ENCODE measurements at regions not wholly inside any gene's neighbourhood (a gene's known extent, or its start where the extent isn't known, plus 50 kb on each side); places are given as distances from the start of the nearest gene placed in this dataset.

GRCh38 chr10:27433976-27434375 is 70.1 kb upstream of the RAB18 start:
- no peak for DNase-seq (ENCODE audit: extremely low spot score)
- POLR2A ChIA-PET, result no interaction called here
- CTCF ChIA-PET, result interaction anchor here (0.5 kb wide), 1 partner anchor 561 kb away, joined by 4 read pairs; no protein-coding TSS in a partner anchor

GRCh38 chr10:27426948-27427467 is 77.1 kb upstream of the RAB18 start:
- POLR2A ChIA-PET, result no interaction called here
- TF ChIP-seq ARNT (IDR thresholded peaks at IDR 0.05) (no peak), HDGF (IDR thresholded peaks at IDR 0.05; ENCODE audit: borderline replicate concordance) (no peak), ELF4 (IDR thresholded peaks at IDR 0.05) (no peak), FOXA1 (IDR thresholded peaks at IDR 0.05) (no peak), ZNF384 (IDR thresholded peaks at IDR 0.05) (no peak), BHLHE40 (IDR thresholded peaks at IDR 0.05; ENCODE audit: borderline replicate concordance) (no peak), FOXK2 (IDR thresholded peaks at IDR 0.05) (no peak), L3MBTL2 (conservative IDR thresholded peaks at IDR 0.05) (no peak), CTBP1 (IDR thresholded peaks at IDR 0.05; ENCODE audit: borderline replicate concordance) (no peak), NFRKB (IDR thresholded peaks at IDR 0.05) (no peak), FOXM1 (IDR thresholded peaks at IDR 0.05; ENCODE audit: borderline replicate concordance) (no peak), SUZ12 (IDR thresholded peaks at IDR 0.05) (no peak), SP1 (IDR thresholded peaks at IDR 0.05) (no peak), TARDBP (IDR thresholded peaks at IDR 0.05) (no peak), LEF1 (IDR thresholded peaks at IDR 0.05; ENCODE audit: borderline replicate concordance) (no peak)
- TF ChIP-seq, protein P1, sequence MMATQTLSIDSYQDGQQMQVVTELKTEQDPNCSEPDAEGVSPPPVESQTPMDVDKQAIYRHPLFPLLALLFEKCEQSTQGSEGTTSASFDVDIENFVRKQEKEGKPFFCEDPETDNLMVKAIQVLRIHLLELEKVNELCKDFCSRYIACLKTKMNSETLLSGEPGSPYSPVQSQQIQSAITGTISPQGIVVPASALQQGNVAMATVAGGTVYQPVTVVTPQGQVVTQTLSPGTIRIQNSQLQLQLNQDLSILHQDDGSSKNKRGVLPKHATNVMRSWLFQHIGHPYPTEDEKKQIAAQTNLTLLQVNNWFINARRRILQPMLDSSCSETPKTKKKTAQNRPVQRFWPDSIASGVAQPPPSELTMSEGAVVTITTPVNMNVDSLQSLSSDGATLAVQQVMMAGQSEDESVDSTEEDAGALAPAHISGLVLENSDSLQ (IDR thresholded peaks at IDR 0.05), result no peak
- CTCF ChIA-PET, result no interaction called here
- no peak for DNase-seq (ENCODE audit: extremely low spot score)

More at GRCh38 chr10:27433976-27434375, 70.1 kb upstream of the RAB18 start:
- TF ChIP-seq TARDBP (IDR thresholded peaks at IDR 0.05), result no peak
- no peak for TF ChIP-seq SP1 (IDR thresholded peaks at IDR 0.05)
- no peak for TF ChIP-seq BHLHE40 (IDR thresholded peaks at IDR 0.05; ENCODE audit: borderline replicate concordance)
- TF ChIP-seq ARNT (IDR thresholded peaks at IDR 0.05), result no peak
- TF ChIP-seq FOXM1 (IDR thresholded peaks at IDR 0.05; ENCODE audit: borderline replicate concordance), result no peak
- no peak for TF ChIP-seq FOXA1 (IDR thresholded peaks at IDR 0.05)
- TF ChIP-seq ZNF384 (IDR thresholded peaks at IDR 0.05), result no peak

GRCh38 chr10:27413831-27414348 is 90.2 kb upstream of the RAB18 start:
- DNase-seq (ENCODE audit: extremely low spot score), result no peak
- POLR2A ChIA-PET, result no interaction called here
- TF ChIP-seq CTBP1 (IDR thresholded peaks at IDR 0.05; ENCODE audit: borderline replicate concordance) (no peak), SP1 (IDR thresholded peaks at IDR 0.05) (no peak), FOXM1 (IDR thresholded peaks at IDR 0.05; ENCODE audit: borderline replicate concordance) (no peak), LEF1 (IDR thresholded peaks at IDR 0.05; ENCODE audit: borderline replicate concordance) (no peak), FOXK2 (IDR thresholded peaks at IDR 0.05) (no peak), ARNT (IDR thresholded peaks at IDR 0.05) (no peak), FOXA1 (IDR thresholded peaks at IDR 0.05) (no peak), HDGF (IDR thresholded peaks at IDR 0.05; ENCODE audit: borderline replicate concordance) (no peak), ELF4 (IDR thresholded peaks at IDR 0.05) (no peak), TARDBP (IDR thresholded peaks at IDR 0.05) (no peak), ZNF384 (IDR thresholded peaks at IDR 0.05) (no peak), BHLHE40 (IDR thresholded peaks at IDR 0.05; ENCODE audit: borderline replicate concordance) (no peak), NFRKB (IDR thresholded peaks at IDR 0.05) (no peak), L3MBTL2 (conservative IDR thresholded peaks at IDR 0.05) (no peak), SUZ12 (IDR thresholded peaks at IDR 0.05) (no peak)
- TF ChIP-seq, protein P1 (IDR thresholded peaks at IDR 0.05), result no peak
- CTCF ChIA-PET, result no interaction called here

DNA sequence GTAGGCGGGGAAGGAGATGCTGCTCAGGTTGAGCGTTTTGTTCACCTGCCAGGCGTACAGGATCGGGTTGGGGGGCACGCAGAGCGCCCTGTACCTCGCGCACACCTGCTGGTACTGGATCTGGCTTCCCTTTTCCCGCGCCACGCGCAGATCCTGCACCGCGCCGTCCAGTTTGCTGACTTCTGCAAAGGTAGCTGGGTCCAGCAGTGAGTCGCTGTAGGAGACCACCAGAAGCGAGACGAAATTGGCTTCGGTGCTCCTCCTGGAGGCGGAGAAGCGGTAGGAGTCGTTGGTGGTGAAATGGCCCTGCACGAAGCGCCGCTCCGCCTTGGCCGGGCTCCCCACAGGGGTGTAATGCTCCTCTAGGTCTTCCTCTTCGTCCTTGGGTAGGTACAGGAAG is 90.7 kb upstream of the RAB18 start:
- ChIA-PET POLR2A (no interaction called here), CTCF (no interaction called here)
- TF ChIP-seq, protein P1 (IDR thresholded peaks at IDR 0.05), result no peak
- no peak for TF ChIP-seq FOXK2 (IDR thresholded peaks at IDR 0.05)
- DNase-seq (ENCODE audit: extremely low spot score), result no peak

DNA sequence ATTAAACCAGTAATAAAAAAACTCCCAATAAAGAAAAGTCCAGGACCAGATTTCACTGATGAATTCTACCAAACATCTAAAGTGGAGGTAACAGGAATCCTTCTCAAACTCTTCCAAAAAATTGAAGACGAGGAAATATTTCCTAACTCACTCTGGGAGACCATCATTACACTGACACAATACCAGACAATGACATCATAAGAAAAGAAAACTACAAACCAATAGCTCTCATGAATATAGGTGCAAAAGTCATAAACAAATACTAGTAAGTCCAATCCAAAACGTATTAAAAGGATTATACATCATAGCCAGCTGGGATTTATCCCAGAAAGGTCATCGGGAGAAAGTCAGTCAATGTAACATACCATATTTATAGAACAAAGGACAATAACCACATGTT is 94.0 kb upstream of the RAB18 start:
- ChIA-PET POLR2A (no interaction called here), CTCF (no interaction called here)
- DNase-seq (ENCODE audit: extremely low spot score), result no peak
- TF ChIP-seq FOXK2 (IDR thresholded peaks at IDR 0.05) (no peak), HDGF (IDR thresholded peaks at IDR 0.05; ENCODE audit: borderline replicate concordance) (no peak), L3MBTL2 (conservative IDR thresholded peaks at IDR 0.05) (no peak), CTBP1 (IDR thresholded peaks at IDR 0.05; ENCODE audit: borderline replicate concordance) (no peak), BHLHE40 (IDR thresholded peaks at IDR 0.05; ENCODE audit: borderline replicate concordance) (no peak), ZNF384 (IDR thresholded peaks at IDR 0.05) (no peak), ARNT (IDR thresholded peaks at IDR 0.05) (no peak)

DNA sequence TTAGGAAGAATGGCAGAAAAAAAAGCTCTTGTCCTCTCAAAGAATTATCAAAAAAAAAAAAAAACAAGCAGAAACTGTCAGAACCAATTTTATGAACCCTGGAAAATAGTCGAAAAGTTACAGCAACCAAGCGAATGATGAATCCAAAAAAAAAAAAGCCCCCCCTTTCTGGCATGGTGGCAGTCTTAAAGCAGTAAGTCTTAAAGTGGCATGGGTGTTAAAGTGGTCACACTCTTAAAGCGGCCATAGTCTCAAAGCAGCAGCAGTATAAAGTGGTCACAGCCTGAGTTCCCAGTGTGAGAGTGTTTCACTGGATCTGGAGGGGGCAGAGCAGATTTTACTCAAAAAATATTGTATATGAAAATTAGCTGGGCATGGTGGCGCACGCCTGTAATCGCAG is 96.8 kb upstream of the RAB18 start:
- DNase-seq (ENCODE audit: extremely low spot score), result no peak
- TF ChIP-seq FOXM1 (IDR thresholded peaks at IDR 0.05; ENCODE audit: borderline replicate concordance), result no peak
- TF ChIP-seq ZNF384 (IDR thresholded peaks at IDR 0.05), result no peak
- no peak for TF ChIP-seq FOXK2 (IDR thresholded peaks at IDR 0.05)
- TF ChIP-seq L3MBTL2 (conservative IDR thresholded peaks at IDR 0.05), result no peak
- no peak for TF ChIP-seq NFRKB (IDR thresholded peaks at IDR 0.05)
- TF ChIP-seq TARDBP (IDR thresholded peaks at IDR 0.05), result no peak
- no peak for TF ChIP-seq BHLHE40 (IDR thresholded peaks at IDR 0.05; ENCODE audit: borderline replicate concordance)
- no peak for TF ChIP-seq CTBP1 (IDR thresholded peaks at IDR 0.05; ENCODE audit: borderline replicate concordance)
- no peak for TF ChIP-seq LEF1 (IDR thresholded peaks at IDR 0.05; ENCODE audit: borderline replicate concordance)
- no peak for TF ChIP-seq HDGF (IDR thresholded peaks at IDR 0.05; ENCODE audit: borderline replicate concordance)
- TF ChIP-seq FOXA1 (IDR thresholded peaks at IDR 0.05), result no peak
- no peak for TF ChIP-seq ELF4 (IDR thresholded peaks at IDR 0.05)
- ChIA-PET POLR2A (no interaction called here), CTCF (interaction anchor here (0.7 kb wide), 1 partner anchor 47 kb away, joined by 3 read pairs; no protein-coding TSS in a partner anchor)

All from HEK293T (cell line).